ENCODE measurements at regions not wholly inside any gene's neighbourhood (a gene's known extent, or its start where the extent isn't known, plus 50 kb on each side); places are given as distances from the start of the nearest gene placed in this dataset.

- TF ChIP-seq EZH2 (IDR thresholded peaks at IDR 0.05; ENCODE audit: insufficient read depth, poor library complexity, severe bottlenecking) = no peak
- no peak for TF ChIP-seq EZH2phosphoT487 (IDR thresholded peaks at IDR 0.05; ENCODE audit: insufficient read depth, low read depth)
Measured at GRCh38 chr1:164265232-164265631, 293.8 kb upstream of the PBX1 start.
